SKM-1 (cell line): ENCODE measurements at regions not wholly inside any gene's neighbourhood (a gene's known extent, or its start where the extent isn't known, plus 50 kb on each side); places are given as distances from the start of the nearest gene placed in this dataset.

ENCODE experiments used
- DNase-seq: peaks from one replicate; lab custom pipeline; 2025; ENCODE audit not compliant: unreplicated experiment; lab: John Stamatoyannopoulos, UW

DNA sequence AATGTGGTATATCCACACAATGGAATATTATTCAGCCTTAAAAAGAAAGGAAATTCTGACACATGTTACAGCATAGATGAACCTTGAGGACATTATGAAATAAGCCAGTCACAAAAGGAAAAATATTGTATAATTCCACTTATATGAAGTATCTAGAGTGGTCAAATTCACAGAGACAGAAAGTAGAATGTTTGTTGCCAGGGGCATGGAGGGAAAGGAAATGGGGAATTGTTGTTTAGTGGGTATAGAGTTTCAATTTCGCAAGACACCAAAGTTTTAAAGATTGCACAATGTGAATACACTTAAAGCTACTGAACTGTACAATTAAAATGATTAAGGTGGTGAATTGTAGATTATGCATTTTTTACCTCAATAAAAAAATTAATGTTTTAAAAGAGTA, 92.9 kb downstream of the TXNL1 start:
- no peak for DNase-seq

DNA sequence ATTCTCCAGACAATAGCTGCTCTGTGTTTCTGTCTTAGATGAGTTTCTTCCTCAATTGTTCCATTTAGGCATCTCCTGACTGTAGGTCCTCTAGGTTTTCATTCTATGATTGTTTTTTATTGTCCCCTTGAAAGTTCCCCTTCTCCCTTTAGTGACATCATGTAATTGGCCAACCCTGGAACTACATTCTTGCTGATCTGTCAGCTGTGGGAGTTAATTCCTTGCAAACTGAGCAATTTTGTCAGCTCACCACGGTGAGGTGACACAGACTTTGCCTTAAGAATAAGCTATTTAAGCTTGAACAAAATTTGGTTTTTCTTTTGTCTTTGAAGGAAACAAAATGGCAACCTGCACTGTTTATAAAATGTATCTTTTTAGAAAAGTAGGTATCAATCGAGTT, 95.9 kb downstream of the TXNL1 start:
- no peak for DNase-seq

DNA sequence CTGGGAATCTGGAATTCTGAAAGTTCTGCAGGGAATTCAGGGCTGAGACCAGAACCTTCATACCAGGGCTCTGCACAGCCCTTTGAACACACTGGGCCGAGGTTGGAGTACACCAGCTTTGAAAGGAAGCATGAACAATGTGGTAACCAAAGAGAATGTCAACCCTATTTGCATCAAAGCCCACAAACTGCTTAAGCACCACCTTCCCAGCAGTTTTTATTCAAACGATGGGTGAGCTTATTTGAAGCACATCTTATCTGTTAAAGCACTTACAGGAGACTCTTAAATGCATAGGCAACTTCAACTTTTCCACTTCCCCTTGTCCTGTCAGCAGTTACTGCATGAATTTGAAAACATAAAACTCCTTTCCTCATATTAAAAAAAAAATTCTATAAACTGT, 96.6 kb downstream of the TXNL1 start:
- DNase-seq = no peak

DNA sequence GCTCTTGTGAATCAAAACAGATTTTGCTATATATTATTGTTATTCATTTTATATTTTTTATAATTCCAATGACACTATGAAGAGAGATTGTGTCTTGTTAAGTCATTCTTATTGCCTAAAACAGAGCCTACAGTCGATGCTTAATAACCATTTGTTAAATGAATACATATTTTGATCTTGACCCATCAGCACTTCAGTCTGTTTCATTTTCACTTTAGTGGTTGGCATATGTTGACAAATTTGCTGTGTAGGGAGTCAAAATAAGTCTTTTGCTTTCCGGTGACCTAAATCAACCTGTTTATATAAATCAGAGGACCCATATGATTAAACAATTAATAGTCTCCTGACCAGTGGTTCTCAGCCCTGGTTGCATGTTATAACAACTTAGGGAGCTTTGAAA, 97.1 kb downstream of the TXNL1 start:
- no peak for DNase-seq

DNA sequence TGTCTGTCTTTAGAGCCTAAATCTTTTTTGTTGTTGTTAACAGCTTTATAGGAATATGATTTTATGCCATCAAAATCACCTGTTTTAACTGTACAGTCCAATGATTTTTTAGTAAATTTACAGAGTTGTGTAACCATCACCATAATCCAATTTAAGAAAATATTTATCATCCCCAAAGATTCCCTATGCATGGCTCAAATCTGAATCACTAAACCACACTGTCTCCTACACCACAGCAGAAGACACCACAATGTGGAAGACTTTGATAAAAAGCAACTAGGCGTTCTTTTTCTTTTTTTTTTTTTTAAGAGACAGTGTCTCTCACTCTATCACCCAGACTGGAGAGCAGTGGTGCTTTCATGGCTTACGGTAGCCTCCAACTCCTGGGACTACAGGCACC, 99.6 kb downstream of the TXNL1 start:
- DNase-seq = no peak

DNA sequence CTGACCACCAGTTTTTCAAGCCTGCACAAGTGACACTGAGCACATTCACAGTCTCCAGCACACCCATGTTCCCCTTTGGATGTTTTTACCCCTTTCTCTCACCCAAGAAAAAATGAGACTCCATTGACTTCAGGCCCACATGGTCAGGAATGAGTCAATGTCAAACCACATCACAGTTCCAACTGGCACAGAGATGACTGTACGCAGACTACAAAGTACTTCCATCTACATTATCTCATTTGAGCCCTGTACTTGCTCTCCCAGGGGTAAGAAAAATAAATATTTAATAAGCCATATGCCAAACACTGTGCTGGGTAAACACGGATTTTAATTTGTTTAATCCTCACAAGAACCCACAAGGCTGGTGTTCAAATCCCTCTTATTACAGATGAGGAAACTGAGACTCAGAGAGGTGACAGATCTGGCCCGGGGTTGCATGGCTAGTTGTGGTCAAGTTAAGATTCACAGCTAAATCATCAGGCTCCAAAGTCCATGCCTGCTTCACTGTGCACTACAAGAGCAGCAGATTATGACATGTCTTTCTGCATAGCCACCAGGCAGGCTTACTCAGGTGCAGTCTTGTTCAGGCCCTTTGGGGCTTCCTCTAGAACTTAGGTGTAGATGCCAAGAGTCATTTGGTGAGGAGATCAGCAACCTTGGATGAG, 106.1 kb downstream of the TXNL1 start:
- no peak for DNase-seq

DNA sequence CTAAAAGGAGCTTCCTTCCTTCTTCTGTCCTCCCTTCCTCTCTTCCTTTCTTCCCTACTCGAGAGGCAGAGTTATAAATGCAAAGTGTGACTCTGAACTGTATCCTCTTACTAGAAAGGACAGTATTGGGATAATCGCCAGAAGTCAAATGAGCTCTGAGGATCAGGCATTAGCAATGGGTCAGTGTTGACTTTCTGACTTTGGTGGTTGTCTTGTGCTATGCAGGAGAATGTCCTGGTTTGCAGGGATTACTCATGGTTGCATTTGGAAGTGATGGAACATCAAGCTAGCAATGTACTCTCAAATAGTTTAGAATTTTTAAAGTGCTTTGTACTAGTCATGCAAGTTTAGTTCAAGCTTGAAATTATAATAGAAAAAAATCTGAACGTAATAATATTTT, 115.6 kb downstream of the TXNL1 start:
- DNase-seq = no peak

DNA sequence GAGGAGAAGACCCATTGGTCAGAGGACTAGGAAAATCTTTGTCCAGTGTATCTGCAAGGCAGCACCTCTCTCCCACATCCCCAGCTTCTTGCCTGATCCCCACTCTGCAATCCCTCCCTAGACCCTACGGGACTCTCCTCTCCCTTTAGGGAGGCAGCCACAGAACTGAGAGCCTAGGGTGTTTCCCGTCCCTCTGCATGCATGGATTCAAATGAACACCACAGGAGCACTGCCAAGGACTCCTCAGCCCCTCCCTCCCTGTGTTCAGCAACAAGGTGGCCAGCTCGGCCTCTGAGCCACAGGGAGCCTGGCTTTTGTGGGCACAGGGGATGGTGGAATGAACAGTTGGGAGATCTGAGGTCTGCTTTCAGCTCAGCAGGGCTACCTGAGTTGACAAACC, 117.1 kb downstream of the TXNL1 start:
- no peak for DNase-seq

DNA sequence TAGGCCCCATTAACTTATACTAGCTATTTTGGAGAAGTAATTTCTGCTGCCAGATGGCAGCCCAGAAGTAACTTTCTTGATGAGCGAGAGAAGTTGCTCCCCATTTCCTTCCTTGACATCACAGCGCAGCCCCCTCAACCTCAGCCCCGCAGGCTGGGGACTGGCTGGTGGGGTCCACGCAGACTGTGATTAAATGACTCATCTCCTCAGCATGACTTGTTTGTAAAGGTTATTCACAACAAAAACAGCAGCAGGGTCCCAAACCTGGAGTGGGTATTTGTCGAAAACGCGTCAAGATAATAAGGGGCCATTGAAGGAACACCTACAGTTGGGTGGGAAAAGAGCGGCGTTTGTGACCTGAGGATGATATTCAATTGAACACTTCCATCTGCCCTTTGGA, 120.6 kb downstream of the TXNL1 start:
- no peak for DNase-seq

DNA sequence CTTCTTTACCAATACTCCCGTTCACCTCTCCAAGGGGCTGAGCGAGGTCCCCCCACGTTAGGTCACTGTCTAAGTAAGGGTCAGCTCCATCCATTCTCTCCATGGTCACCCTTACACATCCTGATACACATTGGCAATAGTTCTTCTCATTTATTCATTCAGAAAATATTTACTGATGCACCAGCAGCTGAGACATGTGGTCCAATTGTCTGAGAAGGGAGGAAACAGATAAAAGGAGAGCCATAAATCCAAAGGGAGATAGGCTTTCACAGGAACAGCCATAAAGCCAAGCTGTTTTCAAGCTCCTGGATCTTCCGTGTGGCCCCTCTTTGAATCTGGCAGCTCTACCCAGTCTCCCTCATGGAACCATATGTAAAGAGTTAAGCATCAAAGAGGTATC, 121.2 kb downstream of the TXNL1 start:
- no peak for DNase-seq

DNA sequence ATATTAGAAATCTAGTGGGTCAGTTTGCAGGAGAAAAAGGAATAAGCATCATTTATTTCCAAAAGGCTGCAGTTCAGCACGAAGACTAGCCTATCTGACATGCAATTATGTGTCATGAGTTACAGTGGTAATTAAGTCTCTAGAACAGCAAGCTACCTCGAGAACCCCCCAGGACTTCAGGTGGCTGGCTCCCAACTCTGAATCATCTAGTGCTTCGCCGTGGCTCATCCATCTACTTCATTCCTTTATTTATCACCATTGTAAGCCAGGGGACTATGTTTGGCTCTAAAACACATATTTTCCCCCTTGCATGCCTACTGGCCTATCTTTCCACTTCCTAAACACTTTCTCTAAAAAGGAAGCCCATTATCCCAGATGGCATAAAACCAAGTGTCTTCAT, 121.6 kb downstream of the TXNL1 start:
- no peak for DNase-seq

DNA sequence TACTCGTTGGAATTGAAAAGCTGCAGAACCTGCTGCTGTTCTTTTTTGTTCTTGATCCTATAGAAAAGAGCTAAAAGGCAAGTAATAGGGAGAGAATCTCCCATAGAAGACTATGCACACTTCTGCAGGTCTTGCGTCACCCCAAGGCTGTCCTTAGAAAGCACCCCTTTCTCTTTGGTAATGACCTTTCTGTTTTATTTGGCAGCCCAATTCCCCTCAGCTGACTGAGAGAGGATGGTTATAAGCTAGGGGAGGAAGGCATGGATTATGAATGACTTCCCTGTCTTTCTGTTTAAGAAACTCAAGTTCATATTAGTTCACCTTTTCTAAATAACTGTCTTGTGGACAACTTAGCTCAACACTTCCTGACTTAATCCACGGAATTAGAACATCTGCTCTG, 122.9 kb downstream of the TXNL1 start:
- no peak for DNase-seq

DNA sequence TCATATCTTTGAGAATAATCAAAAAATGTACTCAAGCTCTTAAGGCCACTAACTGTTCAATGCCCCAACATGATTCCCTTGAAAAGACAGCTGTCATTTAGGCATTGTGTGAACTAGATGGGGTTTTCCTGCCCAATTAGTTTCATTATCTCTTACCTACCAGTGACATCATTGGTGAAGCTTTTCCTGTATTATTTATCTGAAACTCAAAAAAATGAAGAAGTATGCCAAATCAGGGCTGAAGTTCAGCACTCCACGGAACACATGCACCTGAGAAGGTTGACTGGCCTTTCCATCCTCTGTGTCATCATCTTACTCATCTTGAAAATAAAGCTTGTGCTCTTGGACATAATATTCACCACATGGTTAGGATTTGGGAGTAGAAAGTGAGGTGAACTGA, 126.4 kb downstream of the TXNL1 start:
- no peak for DNase-seq

DNA sequence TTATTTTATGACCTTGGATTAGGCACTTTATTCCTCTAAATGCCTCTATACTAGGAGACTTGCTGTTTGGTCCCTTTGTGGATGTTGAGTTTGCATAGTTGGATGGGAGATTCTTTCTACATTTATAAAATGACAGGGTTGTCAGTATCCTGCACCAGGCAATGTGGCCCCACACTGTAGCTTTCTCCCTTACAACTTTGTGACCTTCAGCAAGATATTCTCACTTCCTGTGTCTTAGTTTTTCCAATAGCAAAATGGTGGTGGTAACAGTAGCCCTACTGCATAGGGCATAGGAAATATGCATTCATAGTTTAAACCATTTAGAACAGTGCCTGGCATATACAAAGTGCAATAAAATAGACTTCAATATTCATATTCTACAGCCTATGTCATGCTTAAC, 128.3 kb downstream of the TXNL1 start:
- no peak for DNase-seq

DNA sequence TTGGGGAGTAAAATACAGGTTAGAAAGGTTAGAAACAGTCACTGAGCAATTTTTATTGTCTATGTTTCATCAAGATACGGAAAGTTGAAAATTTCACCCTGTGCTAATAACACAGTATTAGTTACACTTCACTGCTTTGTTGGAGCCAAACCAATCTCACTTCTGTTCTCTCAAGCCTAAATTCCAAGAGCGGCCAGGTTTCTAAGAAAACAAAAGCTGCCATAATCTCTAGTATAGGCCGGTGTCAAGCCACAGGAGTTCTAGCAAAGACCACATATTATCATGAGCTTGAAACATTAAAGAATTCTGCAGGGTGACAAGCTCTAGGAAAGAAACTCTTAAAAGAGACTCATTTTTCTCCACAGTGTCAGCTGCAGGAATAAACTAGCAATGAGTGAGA, 128.7 kb downstream of the TXNL1 start:
- no peak for DNase-seq

DNA sequence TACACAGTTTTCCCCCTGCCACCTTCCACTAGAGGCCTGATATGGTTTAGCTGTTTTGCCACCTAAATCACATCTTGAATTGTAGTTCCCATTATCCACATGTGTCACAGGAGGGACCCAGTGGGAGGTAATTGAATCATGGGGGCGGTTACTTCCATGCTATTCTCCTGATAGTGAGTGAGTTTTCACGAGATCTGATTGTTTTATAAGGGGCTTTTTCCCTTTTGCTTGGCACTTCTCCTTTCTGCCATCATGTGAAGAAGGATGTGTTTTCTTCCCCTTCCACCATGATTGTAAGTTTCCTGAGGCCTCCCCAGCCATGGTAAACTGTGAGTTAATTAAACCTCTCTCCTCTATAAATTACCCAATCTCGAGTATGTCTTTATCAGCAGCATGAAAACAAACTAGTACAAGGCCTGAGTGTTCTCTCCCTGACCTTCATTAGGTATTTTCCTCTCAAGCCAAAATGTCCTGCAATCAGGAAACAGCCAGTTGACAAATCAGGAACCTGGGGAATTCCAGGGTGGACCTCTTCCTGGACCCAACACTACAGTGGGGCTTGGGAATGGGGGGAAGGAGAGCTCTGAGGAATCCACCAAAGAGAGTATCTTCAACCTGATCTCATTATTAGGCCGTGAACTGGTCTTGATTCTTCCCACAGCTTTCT, 129.9 kb downstream of the TXNL1 start:
- no peak for DNase-seq

DNA sequence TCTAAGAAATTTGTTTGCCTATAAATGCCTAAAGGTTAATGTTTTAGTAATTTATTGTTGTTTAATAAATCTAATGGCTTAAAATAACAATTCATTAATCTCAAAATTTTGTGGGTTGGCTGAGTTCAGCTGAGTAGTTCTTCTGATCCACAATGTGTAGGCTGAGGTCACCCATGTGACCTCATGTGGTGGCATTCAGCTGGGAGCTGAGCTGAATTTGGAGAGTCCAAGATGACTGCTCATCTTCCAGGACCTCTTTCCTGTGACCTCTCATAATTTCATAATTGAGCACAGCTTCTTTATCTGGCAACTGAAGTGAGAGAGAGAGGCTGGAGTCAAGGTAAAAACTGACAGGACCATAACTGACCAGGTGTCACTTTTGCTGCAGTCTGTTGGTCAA, 132.4 kb downstream of the TXNL1 start:
- no peak for DNase-seq

DNA sequence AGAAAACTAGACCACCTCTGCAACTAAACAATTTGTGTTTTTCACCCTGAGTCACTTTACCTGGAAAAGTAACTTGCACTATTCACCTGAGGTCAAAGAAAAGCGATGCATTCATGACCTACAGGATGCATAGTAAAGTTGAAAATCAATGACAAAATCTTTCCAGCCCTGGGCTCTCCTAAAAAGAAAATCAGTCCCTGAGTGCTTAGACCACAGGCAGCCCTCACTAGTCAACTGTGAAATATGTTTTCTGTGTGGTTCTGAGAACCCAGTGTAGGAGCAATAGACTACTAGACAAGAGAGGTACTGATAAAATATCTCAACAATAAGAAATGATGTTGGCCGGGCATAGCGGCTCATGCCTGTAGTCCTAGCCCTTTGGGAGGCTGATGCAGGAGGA, 133.1 kb downstream of the TXNL1 start:
- no peak for DNase-seq

DNA sequence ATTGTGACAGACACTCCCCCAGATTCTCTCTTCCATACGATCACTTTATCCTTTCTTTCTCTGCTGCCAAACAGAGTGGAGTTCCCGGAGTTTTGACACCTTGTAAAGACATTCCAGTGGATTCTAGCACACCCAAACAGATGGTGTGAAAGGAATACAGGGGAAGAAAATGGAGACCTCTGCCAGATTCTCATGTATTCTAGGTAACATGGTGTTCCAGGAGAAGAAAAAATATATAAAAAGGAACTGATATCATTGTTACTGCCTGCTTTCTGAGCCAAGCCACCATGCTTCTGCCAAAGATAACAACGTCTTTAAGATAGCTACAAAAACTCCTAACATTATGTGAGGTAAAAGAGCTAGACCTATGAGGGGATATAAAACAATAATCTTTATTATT, 136.5 kb downstream of the TXNL1 start:
- DNase-seq = no peak

DNA sequence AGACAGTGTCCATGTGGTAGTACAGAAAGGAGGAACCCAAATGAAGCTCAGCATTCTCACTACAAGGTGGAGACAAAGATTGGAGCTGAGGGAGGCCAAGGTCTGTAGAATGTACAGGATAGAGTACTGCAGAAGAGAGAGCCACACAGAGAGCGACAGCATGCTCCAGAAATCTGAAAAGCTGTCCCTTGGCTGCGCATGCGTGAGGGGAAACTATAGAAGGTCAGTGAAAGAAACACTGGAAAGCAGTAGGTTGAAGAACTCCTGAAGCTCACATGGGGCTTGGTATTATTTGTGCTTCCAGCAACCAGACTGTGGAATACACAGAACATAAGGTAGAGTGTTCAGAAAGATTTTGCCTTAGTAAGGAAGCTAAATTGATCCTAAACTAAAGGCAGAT, 142.5 kb downstream of the TXNL1 start:
- no peak for DNase-seq

DNA sequence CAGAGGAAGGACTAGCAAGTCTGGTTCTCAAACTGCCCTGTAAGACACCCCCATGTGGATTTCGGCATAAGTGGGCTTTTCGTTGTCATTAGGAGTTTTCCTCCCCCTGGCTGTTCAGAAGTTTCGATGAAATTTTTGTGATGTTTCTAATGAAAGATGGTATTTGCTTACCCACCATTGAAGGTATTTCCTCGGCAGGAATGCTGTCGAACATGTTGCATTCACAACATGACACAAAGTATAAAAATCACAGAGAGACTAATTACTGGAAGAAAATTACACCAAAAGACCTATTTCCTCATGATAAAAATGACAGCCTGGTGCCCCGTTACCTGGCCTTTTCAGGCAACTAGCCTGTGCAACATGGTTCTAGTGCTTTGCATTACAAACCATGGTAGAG, 144.9 kb downstream of the TXNL1 start:
- DNase-seq = no peak

DNA sequence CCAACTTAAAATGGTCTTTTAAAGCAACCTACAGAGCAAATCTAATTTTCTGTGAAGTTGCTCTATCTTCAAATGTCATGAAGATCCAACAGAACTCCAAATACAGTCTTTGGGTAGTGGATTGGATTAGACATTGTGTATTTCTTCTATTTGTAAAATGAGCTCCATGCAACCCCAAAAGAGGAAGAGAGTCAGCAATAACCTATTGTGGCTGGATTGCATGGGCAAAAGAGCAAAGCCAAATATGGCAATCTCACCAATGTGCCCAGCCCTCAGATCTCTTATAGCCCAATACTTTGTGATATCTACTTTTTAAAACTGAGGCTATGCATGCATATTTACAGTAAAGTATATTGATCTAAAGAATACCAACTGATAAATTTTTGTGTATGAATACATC, 146.3 kb downstream of the TXNL1 start:
- DNase-seq = no peak

DNA sequence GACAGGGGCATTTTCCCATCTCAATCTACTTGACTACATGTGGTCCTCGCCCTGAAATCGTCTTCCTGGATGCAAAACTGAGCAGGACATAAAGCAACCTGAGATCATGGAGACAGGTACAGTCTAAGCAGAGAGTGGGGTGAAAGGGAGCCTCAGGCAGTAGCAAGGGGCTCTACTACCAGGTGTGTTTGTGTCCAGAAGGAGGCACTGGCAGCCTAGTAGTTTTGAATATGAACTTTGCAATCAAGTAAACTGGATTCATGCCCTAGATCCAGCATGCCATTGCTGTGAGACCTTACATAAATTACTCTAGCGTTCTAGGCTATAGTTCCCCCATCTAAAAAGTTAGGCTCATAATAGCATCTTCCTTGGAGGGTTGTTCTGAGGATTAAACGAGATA, 147.4 kb downstream of the TXNL1 start:
- no peak for DNase-seq
